AG09309 (cell line): ENCODE measurements at regions not wholly inside any gene's neighbourhood (a gene's known extent, or its start where the extent isn't known, plus 50 kb on each side); places are given as distances from the start of the nearest gene placed in this dataset.

ENCODE experiments used
- DNase-seq: peaks from one replicate; pipeline ENCODE4 v3.0.0-alpha.2; 2010; ENCODE audit warnings: low read depth
- H3K4me3 ChIP-seq: 2 replicates; pipeline ENCODE4 v1.5.1; 2011; ENCODE audit warnings: mild to moderate bottlenecking, low read depth, low read length, moderate library complexity; ENCODE audit not compliant: control insufficient read depth
- CTCF ChIP-seq: IDR thresholded peaks from 2 replicates; pipeline ENCODE4 v1.5.1; 2011; ENCODE audit warnings: mild to moderate bottlenecking, low read depth, low read length, inconsistent platforms; ENCODE audit not compliant: insufficient read depth, control insufficient read depth; ENCODE audit errors: missing control alignments

GRCh38 chr6:10230531-10230930, 184.3 kb downstream of the TFAP2A start:
- no peak overlapping the region for H3K4me3 ChIP-seq
- DNase-seq = no peak
- TF ChIP-seq CTCF = no peak

GRCh38 chr6:10223841-10224240, 191.0 kb downstream of the TFAP2A start:
- DNase-seq = no peak
- no peak for TF ChIP-seq CTCF
- H3K4me3 ChIP-seq = no peak overlapping the region

GRCh38 chr6:10221178-10221577, 193.7 kb downstream of the TFAP2A start:
- no peak overlapping the region for H3K4me3 ChIP-seq
- no peak for TF ChIP-seq CTCF
- DNase-seq = no peak

GRCh38 chr6:10219510-10219909, 195.4 kb downstream of the TFAP2A start:
- no peak overlapping the region for H3K4me3 ChIP-seq
- no peak for TF ChIP-seq CTCF
- DNase-seq = no peak

GRCh38 chr6:10217111-10217510, 197.8 kb downstream of the TFAP2A start:
- no peak for TF ChIP-seq CTCF
- no peak overlapping the region for H3K4me3 ChIP-seq
- no peak for DNase-seq

GRCh38 chr6:10215326-10216110, 199.4 kb downstream of the TFAP2A start:
- H3K4me3 ChIP-seq = no peak overlapping the region
- DNase-seq = no peak
- TF ChIP-seq CTCF = no peak
